Tibial nerve (tissue), 4 donors: ENCODE measurements at regions not wholly inside any gene's neighbourhood (a gene's known extent, or its start where the extent isn't known, plus 50 kb on each side); places are given as distances from the start of the nearest gene placed in this dataset.

ENCODE experiments used
- DNase-seq, 2 donors: peaks; one replicate each; pipeline ENCODE4 v3.0.0-alpha.2; 2019; ENCODE audit warnings: low spot score in 2 of 2
- H3K27ac ChIP-seq, 4 donors: fragments of 200-600 bp; sonication (generic) in 3 of 4; one replicate each; pipeline ENCODE4 v1.5.1; 2017 to 2019; ENCODE audit warnings: mild to moderate bottlenecking in 1 of 4
- H3K27me3 ChIP-seq, 2 donors: fragments of 200-600 bp; sonication (generic) in 1 of 2; one replicate each; pipeline versions ENCODE4 v1.5.1 to v1.6.0; 2017 to 2019
- H3K36me3 ChIP-seq, 3 donors: fragments of 200-600 bp; sonication (generic); one replicate each; pipeline ENCODE4 v1.5.1; 2018 to 2019
- H3K4me1 ChIP-seq, 4 donors: fragments of 200-600 bp; sonication (generic) in 3 of 4; one replicate each; pipeline ENCODE4 v1.5.1; 2017 to 2019
- H3K4me3 ChIP-seq, 4 donors: fragments of 200-600 bp; sonication (generic) in 3 of 4; one replicate each; pipeline ENCODE4 v1.5.1; 2017 to 2019; ENCODE audit warnings: mild to moderate bottlenecking in 1 of 4, moderate library complexity in 1 of 4
- H3K9me3 ChIP-seq, 4 donors: fragments of 200-600 bp; sonication (generic) in 3 of 4; one replicate each; pipeline ENCODE4 v1.5.1; 2017 to 2019
- CTCF ChIP-seq, 5 experiments: fragments of 200-600 bp in 3 of 5; fragments of 450-650 bp in 2 of 5; sonication (generic) in 3 of 5; IDR thresholded peaks; one replicate each; pipeline ENCODE4 v1.5.1; 2016 to 2019; ENCODE audit warnings: antibody characterized with exemption in 5 of 5, mild to moderate bottlenecking in 3 of 5, moderate library complexity in 2 of 5
- EP300 ChIP-seq, 2 donors: sonication (generic); formaldehyde crosslinking; IDR thresholded peaks; one replicate each; pipeline ENCODE4 v1.6.1; 2017; ENCODE audit warnings: antibody characterized with exemption in 2 of 2, mild to moderate bottlenecking in 1 of 2
- POLR2A ChIP-seq, 2 donors: fragments of 450-650 bp; IDR thresholded peaks; one replicate each; pipeline ENCODE4 v1.6.1; 2017; ENCODE audit warnings: antibody characterized with exemption in 2 of 2, mild to moderate bottlenecking in 2 of 2, moderate library complexity in 2 of 2
- WGBS, 2 donors: methylation state at CpG; one replicate each; pipeline ENCODE4 v1.1.5; 2018; 5-methylcytosine and 5-hydroxymethylcytosine counted together

GRCh38 chr3:25166016-25166415 lies 262.0 kb upstream of the RARB start:
- Histone ChIP-seq H3K36me3 (no peaks in the 10 kb centered on the region), H3K9me3 (peaks cover 0 to 7% (median 0%) of the 10 kb centered on the region in 4 donors), H3K4me1 (no peaks in the 10 kb centered on the region), H3K27me3 (no peaks in the 10 kb centered on the region), H3K4me3 (no peak overlapping the region), H3K27ac (no peak overlapping the region)
- TF ChIP-seq POLR2A (IDR thresholded peaks at IDR 0.05) (no peak), CTCF (IDR thresholded peaks at IDR 0.05) (no peak), EP300 (IDR thresholded peaks at IDR 0.05) (no peak)
- no peak for DNase-seq
- WGBS, 2 donors = 82 to 84% methylated on average over 3 of the region's 3 CpGs

GRCh38 chr3:25169151-25169550 lies 258.9 kb upstream of the RARB start:
- Histone ChIP-seq H3K9me3 (peaks cover 0 to 7% (median 0%) of the 10 kb centered on the region in 4 donors), H3K27me3 (no peaks in the 10 kb centered on the region), H3K4me3 (no peak overlapping the region), H3K27ac (no peak overlapping the region), H3K36me3 (no peaks in the 10 kb centered on the region), H3K4me1 (no peaks in the 10 kb centered on the region)
- TF ChIP-seq EP300 (IDR thresholded peaks at IDR 0.05) (no peak), CTCF (IDR thresholded peaks at IDR 0.05) (no peak), POLR2A (IDR thresholded peaks at IDR 0.05) (no peak)
- no peak for DNase-seq
- 77 to 79% methylated on average over 3 of the region's 3 CpGs for WGBS, 2 donors

GRCh38 chr3:25170021-25170420 lies 258.0 kb upstream of the RARB start:
- H3K27ac ChIP-seq = no peak overlapping the region
- peaks cover 0 to 7% (median 0%) of the 10 kb centered on the region in 4 donors for H3K9me3 ChIP-seq
- no peaks in the 10 kb centered on the region for H3K4me1 ChIP-seq
- WGBS, 2 donors = 27 to 39% methylated on average over 3 of the region's 3 CpGs
- DNase-seq = no peak
- H3K27me3 ChIP-seq = no peaks in the 10 kb centered on the region
- no peaks in the 10 kb centered on the region for H3K36me3 ChIP-seq
- TF ChIP-seq EP300 (IDR thresholded peaks at IDR 0.05) (no peak), POLR2A (IDR thresholded peaks at IDR 0.05) (no peak), CTCF (IDR thresholded peaks at IDR 0.05) (no peak)
- H3K4me3 ChIP-seq = no peak overlapping the region

GRCh38 chr3:25171118-25171807 lies 256.8 kb upstream of the RARB start:
- H3K36me3 ChIP-seq = no peaks in the 10 kb centered on the region
- H3K27me3 ChIP-seq = no peaks in the 10 kb centered on the region
- no peak for DNase-seq
- WGBS, 2 donors = 40 to 44% methylated on average over 4 of the region's 4 CpGs
- no peak overlapping the region for H3K27ac ChIP-seq
- no peak overlapping the region for H3K4me3 ChIP-seq
- H3K4me1 ChIP-seq = no peaks in the 10 kb centered on the region
- TF ChIP-seq EP300 (IDR thresholded peaks at IDR 0.05) (no peak), POLR2A (IDR thresholded peaks at IDR 0.05) (no peak), CTCF (IDR thresholded peaks at IDR 0.05) (no peak)
- H3K9me3 ChIP-seq = peaks cover 0 to 7% (median 0%) of the 10 kb centered on the region in 4 donors

- H3K27ac ChIP-seq = no peak overlapping the region
- 49 to 50% methylated on average over 6 of the region's 6 CpGs for WGBS, 2 donors
- no peak for TF ChIP-seq POLR2A (IDR thresholded peaks at IDR 0.05)
- TF ChIP-seq CTCF (IDR thresholded peaks at IDR 0.05) = no peak
- no peak for TF ChIP-seq EP300 (IDR thresholded peaks at IDR 0.05)
Measured at GRCh38 chr3:25171897-25172296, 256.2 kb upstream of the RARB start.

More at GRCh38 chr3:25171897-25172296, 256.2 kb upstream of the RARB start:
- peaks cover 0 to 7% (median 0%) of the 10 kb centered on the region in 4 donors for H3K9me3 ChIP-seq
- no peak overlapping the region for H3K4me3 ChIP-seq
- DNase-seq = no peak
- no peaks in the 10 kb centered on the region for H3K27me3 ChIP-seq
- no peaks in the 10 kb centered on the region for H3K36me3 ChIP-seq
- no peaks in the 10 kb centered on the region for H3K4me1 ChIP-seq
